Adrenal gland (tissue), 5 donors: ENCODE measurements at regions not wholly inside any gene's neighbourhood (a gene's known extent, or its start where the extent isn't known, plus 50 kb on each side); places are given as distances from the start of the nearest gene placed in this dataset.

ENCODE experiments used
- CTCF ChIP-seq, 6 experiments: fragments of 450-650 bp in 4 of 6; fragments of 200-600 bp in 2 of 6; sonication (generic) in 1 of 6; IDR thresholded peaks; 1 replicate in 5 of 6; 2 replicates in 1 of 6; pipeline versions ENCODE4 v1.5.1 to v1.8.0; 2016 to 2021; ENCODE audit warnings: antibody characterized with exemption in 6 of 6, mild to moderate bottlenecking in 2 of 6, moderate library complexity in 1 of 6
- POLR2A ChIP-seq, 2 donors: fragments of 450-650 bp; IDR thresholded peaks; one replicate each; pipeline ENCODE4 v1.6.1; 2017; ENCODE audit warnings: antibody characterized with exemption in 2 of 2, mild to moderate bottlenecking in 2 of 2, moderate library complexity in 1 of 2
- donor health status: DM: no; HTN: no; CAD: no.

- TF ChIP-seq CTCF (IDR thresholded peaks at IDR 0.05) (no peak), POLR2A (IDR thresholded peaks at IDR 0.05) (no peak)
Observed at GRCh38 chr11:13102865-13103539, 93.9 kb downstream of the RASSF10 start.
